ENCODE measurements at regions not wholly inside any gene's neighbourhood (a gene's known extent, or its start where the extent isn't known, plus 50 kb on each side); places are given as distances from the start of the nearest gene placed in this dataset.

DNA sequence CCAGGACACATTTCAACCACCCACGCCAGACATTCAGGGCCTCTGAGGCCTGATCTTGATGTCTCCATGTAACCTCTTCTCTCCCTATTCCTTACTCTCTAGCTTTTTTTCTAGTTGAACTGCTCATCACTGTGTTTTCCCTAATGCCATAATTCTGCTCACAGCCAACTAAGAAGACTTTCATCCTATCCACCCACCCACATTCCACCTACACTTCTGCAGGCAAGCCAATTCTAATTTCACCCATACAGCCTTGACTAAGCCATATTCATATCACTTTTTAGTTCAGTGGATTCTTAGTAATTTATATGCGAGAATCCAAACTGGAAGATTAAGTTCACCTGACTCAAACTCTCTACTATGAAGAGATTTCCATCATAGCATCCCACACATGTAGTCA is 394.4 kb downstream of the INSC start:
- TF ChIP-seq, protein P1, sequence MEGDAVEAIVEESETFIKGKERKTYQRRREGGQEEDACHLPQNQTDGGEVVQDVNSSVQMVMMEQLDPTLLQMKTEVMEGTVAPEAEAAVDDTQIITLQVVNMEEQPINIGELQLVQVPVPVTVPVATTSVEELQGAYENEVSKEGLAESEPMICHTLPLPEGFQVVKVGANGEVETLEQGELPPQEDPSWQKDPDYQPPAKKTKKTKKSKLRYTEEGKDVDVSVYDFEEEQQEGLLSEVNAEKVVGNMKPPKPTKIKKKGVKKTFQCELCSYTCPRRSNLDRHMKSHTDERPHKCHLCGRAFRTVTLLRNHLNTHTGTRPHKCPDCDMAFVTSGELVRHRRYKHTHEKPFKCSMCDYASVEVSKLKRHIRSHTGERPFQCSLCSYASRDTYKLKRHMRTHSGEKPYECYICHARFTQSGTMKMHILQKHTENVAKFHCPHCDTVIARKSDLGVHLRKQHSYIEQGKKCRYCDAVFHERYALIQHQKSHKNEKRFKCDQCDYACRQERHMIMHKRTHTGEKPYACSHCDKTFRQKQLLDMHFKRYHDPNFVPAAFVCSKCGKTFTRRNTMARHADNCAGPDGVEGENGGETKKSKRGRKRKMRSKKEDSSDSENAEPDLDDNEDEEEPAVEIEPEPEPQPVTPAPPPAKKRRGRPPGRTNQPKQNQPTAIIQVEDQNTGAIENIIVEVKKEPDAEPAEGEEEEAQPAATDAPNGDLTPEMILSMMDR (conservative IDR thresholded peaks at IDR 0.05; ENCODE audit: low read length) = no peak
- no peak for TF ChIP-seq EZH2phosphoT487 (IDR thresholded peaks at IDR 0.05; ENCODE audit: borderline replicate concordance)
